GM12872 (cell line): ENCODE measurements at regions not wholly inside any gene's neighbourhood (a gene's known extent, or its start where the extent isn't known, plus 50 kb on each side); places are given as distances from the start of the nearest gene placed in this dataset.

Experiments
- TF ChIP-seq, protein P1 (sequence below): IDR thresholded peaks from 3 replicates; pipeline ENCODE4 v1.5.1; 2011; ENCODE audit warnings: low read depth, mild to moderate bottlenecking, low read length, moderate library complexity; ENCODE audit not compliant: insufficient read depth

DNA sequence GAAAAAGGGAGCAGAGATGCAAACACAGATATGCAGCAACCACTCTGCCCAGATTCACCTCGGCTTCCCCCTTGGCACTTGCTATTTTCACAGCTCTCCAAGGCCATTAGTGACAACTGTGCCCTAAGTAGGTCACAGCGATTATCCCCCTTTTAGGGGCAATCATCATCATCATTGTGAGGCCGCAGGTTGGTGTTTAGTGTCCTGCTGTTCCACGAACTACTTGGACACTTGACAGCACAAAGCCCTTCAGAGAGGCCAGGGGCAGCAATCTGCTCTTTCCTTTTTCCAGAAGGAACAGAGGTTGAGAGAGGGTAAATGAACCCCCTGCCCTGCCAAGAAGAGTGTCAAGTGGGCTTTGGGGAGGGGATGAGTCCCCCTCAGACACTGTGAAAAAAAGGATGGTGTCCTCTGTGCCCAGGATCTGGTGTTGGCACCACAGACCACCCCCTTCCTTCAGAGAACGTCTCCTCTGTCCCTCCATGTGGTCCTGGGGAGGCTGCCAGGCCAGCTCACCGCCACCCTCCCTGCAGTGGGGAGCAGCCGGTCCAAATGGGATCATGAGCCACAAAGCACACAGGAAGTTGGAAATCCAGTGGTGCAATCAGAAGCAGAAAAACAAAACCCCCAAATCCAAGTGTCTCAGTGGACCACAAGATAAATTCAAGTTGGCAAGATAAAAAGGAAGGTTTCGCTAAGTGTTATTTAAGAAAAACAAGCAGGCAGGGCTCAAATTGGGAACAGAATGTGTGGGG, 78.4 kb upstream of the MED9 start:
- TF ChIP-seq, protein P1, sequence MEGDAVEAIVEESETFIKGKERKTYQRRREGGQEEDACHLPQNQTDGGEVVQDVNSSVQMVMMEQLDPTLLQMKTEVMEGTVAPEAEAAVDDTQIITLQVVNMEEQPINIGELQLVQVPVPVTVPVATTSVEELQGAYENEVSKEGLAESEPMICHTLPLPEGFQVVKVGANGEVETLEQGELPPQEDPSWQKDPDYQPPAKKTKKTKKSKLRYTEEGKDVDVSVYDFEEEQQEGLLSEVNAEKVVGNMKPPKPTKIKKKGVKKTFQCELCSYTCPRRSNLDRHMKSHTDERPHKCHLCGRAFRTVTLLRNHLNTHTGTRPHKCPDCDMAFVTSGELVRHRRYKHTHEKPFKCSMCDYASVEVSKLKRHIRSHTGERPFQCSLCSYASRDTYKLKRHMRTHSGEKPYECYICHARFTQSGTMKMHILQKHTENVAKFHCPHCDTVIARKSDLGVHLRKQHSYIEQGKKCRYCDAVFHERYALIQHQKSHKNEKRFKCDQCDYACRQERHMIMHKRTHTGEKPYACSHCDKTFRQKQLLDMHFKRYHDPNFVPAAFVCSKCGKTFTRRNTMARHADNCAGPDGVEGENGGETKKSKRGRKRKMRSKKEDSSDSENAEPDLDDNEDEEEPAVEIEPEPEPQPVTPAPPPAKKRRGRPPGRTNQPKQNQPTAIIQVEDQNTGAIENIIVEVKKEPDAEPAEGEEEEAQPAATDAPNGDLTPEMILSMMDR, result no peak

DNA sequence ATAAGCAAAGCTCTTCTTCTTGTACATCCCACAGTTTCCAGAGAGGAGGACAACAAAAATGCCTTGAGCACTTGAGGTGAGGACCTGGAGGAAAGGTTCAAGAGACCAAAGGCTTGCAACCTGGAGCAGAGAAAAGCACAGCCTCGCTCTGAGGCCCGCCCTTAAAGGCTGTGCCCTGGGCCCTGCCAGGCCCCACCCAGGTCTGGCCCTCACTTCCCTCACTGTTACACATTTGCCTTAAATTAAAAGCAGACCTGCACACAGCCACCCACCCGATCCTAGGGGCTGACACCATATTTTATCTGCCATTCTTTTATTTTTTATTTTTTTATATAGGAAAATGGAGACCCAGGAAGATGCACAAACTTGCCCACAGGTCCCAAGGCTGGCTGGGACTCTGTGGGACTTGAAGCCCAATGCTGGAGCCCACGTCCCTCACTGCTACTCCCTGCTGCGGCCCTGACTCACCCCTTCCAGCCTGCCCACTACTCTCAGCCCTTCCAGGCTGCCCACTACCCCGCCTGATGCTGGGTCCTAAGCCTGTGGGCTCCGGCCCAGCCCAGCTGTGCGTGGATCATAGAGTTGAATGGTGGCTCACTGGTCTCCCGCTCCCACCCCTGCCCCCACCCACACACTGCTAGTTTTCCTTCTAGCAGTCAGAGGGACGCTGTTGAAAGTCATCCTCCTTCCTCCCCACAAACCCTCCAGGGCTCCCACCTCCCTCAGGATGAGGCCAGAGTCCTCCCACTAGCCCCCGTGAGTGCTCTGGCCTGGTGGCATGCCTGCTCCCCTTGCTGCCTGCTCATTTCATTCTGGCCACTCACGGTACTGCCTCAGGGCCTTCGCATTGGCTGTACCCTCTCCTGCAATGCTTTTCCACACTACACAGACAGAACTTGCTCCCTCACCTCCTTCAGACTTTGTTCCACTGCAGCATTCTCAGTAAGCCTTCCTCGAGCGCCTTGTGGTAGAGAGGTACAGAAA, 77.6 kb upstream of the MED9 start:
- TF ChIP-seq, protein P1, result no peak

- TF ChIP-seq, protein P1, result no peak
These were observed 76.7 kb upstream of the MED9 start for GRCh38 chr17:17400070-17400469.

- TF ChIP-seq, protein P1, result no peak
These were observed 76.1 kb upstream of the MED9 start for GRCh38 chr17:17400566-17401184.

GRCh38 chr17:17401271-17401781, 75.5 kb upstream of the MED9 start:
- TF ChIP-seq, protein P1, result peak; percentile 25; the same call in 1 of the 3 replicates

- TF ChIP-seq, protein P1, result no peak
These were observed 74.2 kb upstream of the MED9 start for GRCh38 chr17:17402558-17402957.

DNA sequence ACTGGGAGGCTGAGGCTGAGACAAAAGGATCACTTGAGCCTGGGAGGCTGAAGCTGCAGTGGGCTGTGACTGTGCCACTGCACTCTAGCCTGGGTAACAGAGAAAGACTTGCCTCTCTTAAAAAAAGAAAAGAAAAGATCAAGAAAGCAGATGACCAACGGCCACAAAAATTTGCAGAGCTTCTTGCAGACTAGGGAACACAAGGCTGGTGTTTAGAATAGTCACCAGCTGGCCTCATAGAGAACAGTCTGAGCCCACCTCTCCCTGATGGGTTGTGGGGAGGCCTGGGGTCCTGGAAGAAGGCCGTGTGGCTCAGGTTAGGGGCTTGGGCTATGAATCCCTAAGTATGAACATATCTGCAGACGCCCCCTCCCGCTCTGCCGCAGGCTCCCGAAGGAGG, 73.7 kb upstream of the MED9 start:
- TF ChIP-seq, protein P1, result no peak
